ENCODE measurements at regions not wholly inside any gene's neighbourhood (a gene's known extent, or its start where the extent isn't known, plus 50 kb on each side); places are given as distances from the start of the nearest gene placed in this dataset.
"Not testable (repeated sequence)": the region's sequence is repeated elsewhere in the genome, so short reads cannot be mapped to it uniquely, and the experiment has no call there.

GRCh38 chr6:11961923-11962322 lies 50.2 kb upstream of the HIVEP1 start:
- no peak for DNase-seq

- DNase-seq = peak; percentile 36
Observed at GRCh38 chr6:11960909-11961779, 51.0 kb upstream of the HIVEP1 start.

GRCh38 chr6:11956781-11957180 lies 55.3 kb upstream of the HIVEP1 start:
- no peak for DNase-seq

- no peak for DNase-seq
Observed at GRCh38 chr6:11953641-11954040, 58.5 kb upstream of the HIVEP1 start.

- DNase-seq = no peak
Observed at GRCh38 chr6:11952316-11952715, 59.8 kb upstream of the HIVEP1 start.

- DNase-seq = no peak
Observed at GRCh38 chr6:11951868-11952267, 60.2 kb upstream of the HIVEP1 start.

GRCh38 chr6:11950109-11950508 lies 62.0 kb upstream of the HIVEP1 start:
- no peak for DNase-seq

- no peak for DNase-seq
Observed at GRCh38 chr6:11947575-11947974, 64.5 kb upstream of the HIVEP1 start.

GRCh38 chr6:11947063-11947462 lies 65.0 kb upstream of the HIVEP1 start:
- no peak for DNase-seq

- DNase-seq = no peak
Observed at GRCh38 chr6:11944111-11944510, 68.0 kb upstream of the HIVEP1 start.

- DNase-seq = no peak
Observed at GRCh38 chr6:11943060-11943459, 69.1 kb upstream of the HIVEP1 start.

- DNase-seq = no peak
Observed at GRCh38 chr6:11942185-11942864, 69.8 kb upstream of the HIVEP1 start.

- DNase-seq = not testable (repeated sequence)
Observed at GRCh38 chr6:11940532-11941166, 71.5 kb upstream of the HIVEP1 start.

GRCh38 chr6:11938285-11938890 lies 73.7 kb upstream of the HIVEP1 start:
- peak; percentile 72 for DNase-seq

- no peak for DNase-seq
Observed at GRCh38 chr6:11934638-11935037, 77.5 kb upstream of the HIVEP1 start.

- not testable (repeated sequence) for DNase-seq
Observed at GRCh38 chr6:11932892-11933291, 79.2 kb upstream of the HIVEP1 start.

GRCh38 chr6:11931296-11932035 lies 80.6 kb upstream of the HIVEP1 start:
- no peak for DNase-seq

GRCh38 chr6:11930834-11931233 lies 81.3 kb upstream of the HIVEP1 start:
- not testable (repeated sequence) for DNase-seq

GRCh38 chr6:11930240-11930639 lies 81.9 kb upstream of the HIVEP1 start:
- no peak for DNase-seq

GRCh38 chr6:11929241-11929835 lies 82.8 kb upstream of the HIVEP1 start:
- DNase-seq = no peak

- DNase-seq = no peak
Observed at GRCh38 chr6:11926594-11927407, 85.3 kb upstream of the HIVEP1 start.

Data from dermis blood vessel endothelial cell (primary cell).